Psoas muscle (tissue), 7 donors: ENCODE measurements at regions not wholly inside any gene's neighbourhood (a gene's known extent, or its start where the extent isn't known, plus 50 kb on each side); places are given as distances from the start of the nearest gene placed in this dataset.

Experiments
- ATAC-seq, 4 donors: fragments of 200-7000 bp; cut with Tn5 transposase; one replicate each; pipeline ENCODE4 v1.9.1; 2020; ENCODE audit warnings: moderate library complexity in 3 of 4, mild to moderate bottlenecking in 2 of 4
- DNase-seq, 2 donors: peaks; one replicate each; pipeline ENCODE4 v3.0.0-alpha.2; 2020
- H3K27ac ChIP-seq: fragments of 200-600 bp; one replicate; pipeline ENCODE4 v1.8.0; 2022
- H3K27me3 ChIP-seq, 3 donors: fragments of 200-600 bp in 1 of 3; one replicate each; pipeline versions ENCODE4 v1.6.1 to v1.8.0; 2013 to 2022; ENCODE audit warnings: low read length in 2 of 3, mild to moderate bottlenecking in 2 of 3, moderate library complexity in 1 of 3; ENCODE audit not compliant: insufficient read depth in 3 of 3
- H3K36me3 ChIP-seq, 2 donors: fragments of 200-600 bp in 1 of 2; one replicate each; pipeline versions ENCODE4 v1.6.1 to v1.8.0; 2013 to 2022; ENCODE audit warnings: low read depth in 1 of 2, mild to moderate bottlenecking in 1 of 2, moderate library complexity in 1 of 2; ENCODE audit not compliant: insufficient read depth in 1 of 2
- H3K4me1 ChIP-seq: fragments of 200-600 bp; one replicate; pipeline ENCODE4 v1.8.0; 2022
- H3K4me3 ChIP-seq: fragments of 200-600 bp; one replicate; pipeline ENCODE4 v1.8.0; 2022; ENCODE audit warnings: mild to moderate bottlenecking
- H3K9me3 ChIP-seq: fragments of 200-600 bp; one replicate; pipeline ENCODE4 v1.8.0; 2022
- WGBS, 3 donors: extraction: QIAGEN DNeasy Blood & Tissue Kit; methylation state at CpG; one replicate each; pipeline versions ENCODE4 v1.1.6 to v1.1.7; 2013; 5-methylcytosine and 5-hydroxymethylcytosine counted together
- intact Hi-C, 2 donors: fragments of 100-400 bp; cut with DNase I; formaldehyde crosslinking; loops; one replicate each; pipeline versions ENCODE4 v1.11.0 to v1.14.2; 2022
- TF ChIP-seq, protein P1 (sequence below): fragments of 200-600 bp; IDR thresholded peaks from one replicate; pipeline ENCODE4 v1.8.0; 2022; ENCODE audit warnings: antibody characterized with exemption
- donor health status: healthy with polysubstance abuse.
- donor health status: DM: no; HTN: no; CAD: no; lungs with moderate emphysema.
- donor health status: Bipolar disorder and iron deficiency.
- donor health status: healthy.
- donor health status: DM: yes; HTN: yes; CAD: no.
- donor health status: DM: no; HTN: no; CAD: no.
- donor health status: DM: yes; HTN: yes; CAD: no.

DNA sequence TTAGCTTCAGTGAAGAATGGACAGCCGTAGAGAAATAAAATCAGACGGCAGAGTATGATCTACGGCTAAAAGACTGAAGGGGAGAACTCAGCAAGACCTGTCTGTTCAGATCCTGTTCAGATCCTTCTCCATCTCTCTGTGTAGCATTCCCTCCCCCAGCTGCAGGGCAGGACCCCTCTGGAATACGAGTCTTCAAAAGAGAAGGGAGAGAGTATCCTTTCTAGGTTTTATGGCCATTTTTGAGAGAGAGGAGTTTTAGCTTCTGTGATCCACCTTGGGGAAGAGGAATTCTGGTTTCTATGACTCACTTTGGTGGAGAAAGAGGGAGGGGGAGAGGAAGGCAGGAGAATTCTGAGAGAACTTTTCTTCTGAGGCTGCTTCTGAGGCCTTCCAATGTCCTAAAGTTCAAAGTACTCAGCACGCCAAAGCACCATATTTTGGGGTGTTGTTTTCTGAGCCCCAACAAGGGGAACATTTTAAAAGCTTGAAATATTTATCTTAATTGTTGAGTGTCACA, 194.4 kb upstream of the TLE4 start:
- Histone ChIP-seq H3K27ac (no peak overlapping the region), H3K4me1 (no peaks in the 10 kb centered on the region), H3K4me3 (no peak overlapping the region), H3K27me3 (no peaks in the 10 kb centered on the region), H3K36me3 (no peaks in the 10 kb centered on the region), H3K9me3 (peaks cover 3% of the 10 kb centered on the region)
- WGBS, 3 donors: 79 to 87% (median 85%) methylated on average over 5 of the region's 5 CpGs
- TF ChIP-seq, protein P1, sequence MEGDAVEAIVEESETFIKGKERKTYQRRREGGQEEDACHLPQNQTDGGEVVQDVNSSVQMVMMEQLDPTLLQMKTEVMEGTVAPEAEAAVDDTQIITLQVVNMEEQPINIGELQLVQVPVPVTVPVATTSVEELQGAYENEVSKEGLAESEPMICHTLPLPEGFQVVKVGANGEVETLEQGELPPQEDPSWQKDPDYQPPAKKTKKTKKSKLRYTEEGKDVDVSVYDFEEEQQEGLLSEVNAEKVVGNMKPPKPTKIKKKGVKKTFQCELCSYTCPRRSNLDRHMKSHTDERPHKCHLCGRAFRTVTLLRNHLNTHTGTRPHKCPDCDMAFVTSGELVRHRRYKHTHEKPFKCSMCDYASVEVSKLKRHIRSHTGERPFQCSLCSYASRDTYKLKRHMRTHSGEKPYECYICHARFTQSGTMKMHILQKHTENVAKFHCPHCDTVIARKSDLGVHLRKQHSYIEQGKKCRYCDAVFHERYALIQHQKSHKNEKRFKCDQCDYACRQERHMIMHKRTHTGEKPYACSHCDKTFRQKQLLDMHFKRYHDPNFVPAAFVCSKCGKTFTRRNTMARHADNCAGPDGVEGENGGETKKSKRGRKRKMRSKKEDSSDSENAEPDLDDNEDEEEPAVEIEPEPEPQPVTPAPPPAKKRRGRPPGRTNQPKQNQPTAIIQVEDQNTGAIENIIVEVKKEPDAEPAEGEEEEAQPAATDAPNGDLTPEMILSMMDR: no peak
- intact Hi-C loops: no loop called here
- DNase-seq: no peak
- ATAC-seq: no peak

DNA sequence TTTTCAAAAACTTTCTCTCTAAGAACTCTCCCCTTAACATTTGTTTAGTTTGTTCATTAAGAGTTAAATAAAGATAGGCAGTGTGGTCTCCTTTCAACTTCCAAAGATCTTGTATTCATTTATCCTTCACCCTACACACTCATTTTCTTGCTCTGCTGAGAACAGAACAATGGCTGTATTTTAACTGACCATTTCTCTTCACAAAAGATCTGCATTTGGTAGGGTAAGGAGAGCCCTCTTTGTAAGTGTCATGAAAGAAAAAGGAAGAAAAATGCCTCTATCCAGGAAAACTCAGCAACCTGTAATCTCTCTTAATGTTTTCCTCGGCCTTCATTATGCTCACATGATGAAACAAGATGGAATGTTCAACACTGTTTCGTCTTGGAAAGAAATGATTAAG, 193.7 kb upstream of the TLE4 start:
- Histone ChIP-seq H3K27ac (no peak overlapping the region), H3K27me3 (no peaks in the 10 kb centered on the region), H3K4me1 (no peaks in the 10 kb centered on the region), H3K36me3 (no peaks in the 10 kb centered on the region), H3K4me3 (no peak overlapping the region), H3K9me3 (peaks cover 3% of the 10 kb centered on the region)
- intact Hi-C loops: no loop called here
- TF ChIP-seq, protein P1: no peak
- DNase-seq: no peak
- WGBS, 3 donors: 80 to 88% (median 84%) methylated on average over 2 of the region's 2 CpGs
- no peak for ATAC-seq

GRCh38 chr9:79382044-79382443, 189.7 kb upstream of the TLE4 start:
- Histone ChIP-seq H3K9me3 (peaks cover 3% of the 10 kb centered on the region), H3K36me3 (no peaks in the 10 kb centered on the region), H3K4me3 (no peak overlapping the region), H3K27me3 (no peaks in the 10 kb centered on the region), H3K4me1 (no peaks in the 10 kb centered on the region), H3K27ac (no peak overlapping the region)
- TF ChIP-seq, protein P1: no peak
- DNase-seq (no peak), ATAC-seq (no peak)
- intact Hi-C loops: no loop called here

GRCh38 chr9:79382458-79382857, 189.3 kb upstream of the TLE4 start:
- 19 to 38% (median 23%) methylated on average over 2 of the region's 2 CpGs for WGBS, 3 donors
- Histone ChIP-seq H3K36me3 (no peaks in the 10 kb centered on the region), H3K27me3 (no peaks in the 10 kb centered on the region), H3K4me3 (no peak overlapping the region), H3K4me1 (no peaks in the 10 kb centered on the region), H3K9me3 (peaks cover 3% of the 10 kb centered on the region), H3K27ac (no peak overlapping the region)
- intact Hi-C loops: no loop called here
- DNase-seq (no peak), ATAC-seq (no peak)
- TF ChIP-seq, protein P1: no peak

GRCh38 chr9:79383096-79383495, 188.7 kb upstream of the TLE4 start:
- H3K4me3 ChIP-seq: no peak overlapping the region

More at GRCh38 chr9:79383096-79383495, 188.7 kb upstream of the TLE4 start:
- DNase-seq (no peak), ATAC-seq (no peak)
- no peaks in the 10 kb centered on the region for H3K4me1 ChIP-seq
- no peak overlapping the region for H3K27ac ChIP-seq
- H3K27me3 ChIP-seq: no peaks in the 10 kb centered on the region
- intact Hi-C loops: no loop called here
- TF ChIP-seq, protein P1: no peak
- no peaks in the 10 kb centered on the region for H3K36me3 ChIP-seq
- peaks cover 3% of the 10 kb centered on the region for H3K9me3 ChIP-seq
